Gastrocnemius medialis (tissue), 4 donors: ENCODE measurements at regions not wholly inside any gene's neighbourhood (a gene's known extent, or its start where the extent isn't known, plus 50 kb on each side); places are given as distances from the start of the nearest gene placed in this dataset.

Experiments used
- POLR2A ChIP-seq, 2 donors: fragments of 450-650 bp; IDR thresholded peaks; one replicate each; pipeline ENCODE4 v1.6.1; 2017; ENCODE audit warnings: antibody characterized with exemption in 2 of 2, mild to moderate bottlenecking in 2 of 2, moderate library complexity in 2 of 2
- TF ChIP-seq, protein P1 (sequence below), 5 experiments: fragments of 450-650 bp in 3 of 5; fragments of 200-600 bp in 2 of 5; sonication (generic) in 2 of 5; IDR thresholded peaks in 4 of 5; conservative IDR thresholded peaks in 1 of 5; 1 replicate in 4 of 5; 2 replicates in 1 of 5; pipeline ENCODE4 v1.5.1; 2016 to 2019; ENCODE audit warnings: antibody characterized with exemption in 5 of 5, mild to moderate bottlenecking in 3 of 5, moderate library complexity in 3 of 5

- TF ChIP-seq, protein P1, sequence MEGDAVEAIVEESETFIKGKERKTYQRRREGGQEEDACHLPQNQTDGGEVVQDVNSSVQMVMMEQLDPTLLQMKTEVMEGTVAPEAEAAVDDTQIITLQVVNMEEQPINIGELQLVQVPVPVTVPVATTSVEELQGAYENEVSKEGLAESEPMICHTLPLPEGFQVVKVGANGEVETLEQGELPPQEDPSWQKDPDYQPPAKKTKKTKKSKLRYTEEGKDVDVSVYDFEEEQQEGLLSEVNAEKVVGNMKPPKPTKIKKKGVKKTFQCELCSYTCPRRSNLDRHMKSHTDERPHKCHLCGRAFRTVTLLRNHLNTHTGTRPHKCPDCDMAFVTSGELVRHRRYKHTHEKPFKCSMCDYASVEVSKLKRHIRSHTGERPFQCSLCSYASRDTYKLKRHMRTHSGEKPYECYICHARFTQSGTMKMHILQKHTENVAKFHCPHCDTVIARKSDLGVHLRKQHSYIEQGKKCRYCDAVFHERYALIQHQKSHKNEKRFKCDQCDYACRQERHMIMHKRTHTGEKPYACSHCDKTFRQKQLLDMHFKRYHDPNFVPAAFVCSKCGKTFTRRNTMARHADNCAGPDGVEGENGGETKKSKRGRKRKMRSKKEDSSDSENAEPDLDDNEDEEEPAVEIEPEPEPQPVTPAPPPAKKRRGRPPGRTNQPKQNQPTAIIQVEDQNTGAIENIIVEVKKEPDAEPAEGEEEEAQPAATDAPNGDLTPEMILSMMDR (IDR thresholded peaks at IDR 0.05 in 4 of 5, conservative IDR thresholded peaks at IDR 0.05 in 1 of 5), result no peak
- no peak for TF ChIP-seq POLR2A (IDR thresholded peaks at IDR 0.05)
Observed at GRCh38 chr2:217091531-217091930, 231.7 kb upstream of the TNP1 start.
